K562 (cell line): ENCODE measurements at regions not wholly inside any gene's neighbourhood (a gene's known extent, or its start where the extent isn't known, plus 50 kb on each side); places are given as distances from the start of the nearest gene placed in this dataset.

Experiments
- CHD7 ChIP-seq: fragments of 200-600 bp; sonication (generic); IDR thresholded peaks from one replicate; pipeline ENCODE4 v1.6.1; 2012; ENCODE audit warnings: mild to moderate bottlenecking, low read depth, low read length, inconsistent platforms
- DMBX1 ChIP-seq: fragments of 250-450 bp; sonication (Bioruptor Pico); IDR thresholded peaks from 2 replicates; pipeline ENCODE4 v1.8.0; 2022; ENCODE audit warnings: inconsistent platforms, mild to moderate bottlenecking, moderate library complexity, borderline replicate concordance
- ELF2 ChIP-seq: fragments of 250-450 bp; sonication (Bioruptor Pico); IDR thresholded peaks from 2 replicates; pipeline ENCODE4 v1.5.0; 2021; ENCODE audit warnings: mild to moderate bottlenecking
- NR2C1 ChIP-seq, 2 experiments: fragments of 450-650 bp; IDR thresholded peaks; 2 replicates each; pipeline ENCODE4 v1.6.1; 2017; ENCODE audit warnings: mild to moderate bottlenecking in 2 of 2, antibody characterized with exemption in 1 of 2, inconsistent platforms in 1 of 2, missing compliant biosample characterization in 1 of 2, missing genetic modification characterization in 1 of 2
- SETDB1 ChIP-seq: IDR thresholded peaks from one replicate; pipeline ENCODE4 v1.6.1; 2012; ENCODE audit warnings: low read length, control low read depth, inconsistent platforms

DNA sequence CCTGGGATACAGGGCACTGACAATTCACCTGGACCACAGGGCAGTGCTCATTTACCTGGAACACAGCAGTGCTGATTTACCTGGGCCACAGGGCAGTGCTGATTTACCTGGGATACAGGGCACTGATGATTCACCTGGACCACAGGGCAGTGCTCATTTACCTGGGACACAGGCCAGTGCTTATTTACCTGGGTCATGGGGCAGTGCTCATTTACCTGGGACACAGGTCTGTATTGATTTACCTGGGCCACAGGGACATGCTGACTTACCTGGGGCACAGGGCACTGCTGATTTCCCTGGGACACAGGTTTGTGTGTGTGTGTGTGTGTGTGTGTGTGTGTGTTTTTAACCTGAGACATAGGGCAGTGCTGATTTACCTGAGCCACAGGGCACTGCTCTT lies 261.7 kb downstream of the MATN1 start (continued):
- no peak for TF ChIP-seq CHD7
- no peak for TF ChIP-seq NR2C1 (IDR thresholded peaks at IDR 0.05)
- no peak for TF ChIP-seq NR2C1 (tag; IDR thresholded peaks at IDR 0.05)
- no peak for TF ChIP-seq DMBX1 (CRISPR knock-in tag)
- TF ChIP-seq SETDB1: no peak
- TF ChIP-seq ELF2 (CRISPR knock-in tag): no peak
